Esophagus muscularis mucosa (tissue), 3 donors: ENCODE measurements at regions not wholly inside any gene's neighbourhood (a gene's known extent, or its start where the extent isn't known, plus 50 kb on each side); places are given as distances from the start of the nearest gene placed in this dataset.

Source experiments
- CTCF ChIP-seq, 3 experiments: fragments of 200-600 bp in 2 of 3; fragments of 450-650 bp in 1 of 3; sonication (generic) in 2 of 3; IDR thresholded peaks; one replicate each; pipeline ENCODE4 v1.5.1; 2017 to 2019; ENCODE audit warnings: antibody characterized with exemption in 3 of 3, mild to moderate bottlenecking in 2 of 3, moderate library complexity in 1 of 3
- POLR2AphosphoS5 ChIP-seq, 2 donors: sonication (generic); formaldehyde crosslinking; IDR thresholded peaks; one replicate each; pipeline ENCODE4 v1.6.1; 2017; ENCODE audit warnings: antibody characterized with exemption in 2 of 2

- no peak for TF ChIP-seq CTCF (IDR thresholded peaks at IDR 0.05)
- no peak for TF ChIP-seq POLR2AphosphoS5 (IDR thresholded peaks at IDR 0.05)
These were observed 66.4 kb downstream of the PSMG1 start for GRCh38 chr21:39116761-39117439.
